GM12872 (cell line): ENCODE measurements at regions not wholly inside any gene's neighbourhood (a gene's known extent, or its start where the extent isn't known, plus 50 kb on each side); places are given as distances from the start of the nearest gene placed in this dataset.

Source experiments
- CTCF ChIP-seq: IDR thresholded peaks from 3 replicates; pipeline ENCODE4 v1.5.1; 2011; ENCODE audit warnings: low read depth, mild to moderate bottlenecking, low read length, moderate library complexity; ENCODE audit not compliant: insufficient read depth

DNA sequence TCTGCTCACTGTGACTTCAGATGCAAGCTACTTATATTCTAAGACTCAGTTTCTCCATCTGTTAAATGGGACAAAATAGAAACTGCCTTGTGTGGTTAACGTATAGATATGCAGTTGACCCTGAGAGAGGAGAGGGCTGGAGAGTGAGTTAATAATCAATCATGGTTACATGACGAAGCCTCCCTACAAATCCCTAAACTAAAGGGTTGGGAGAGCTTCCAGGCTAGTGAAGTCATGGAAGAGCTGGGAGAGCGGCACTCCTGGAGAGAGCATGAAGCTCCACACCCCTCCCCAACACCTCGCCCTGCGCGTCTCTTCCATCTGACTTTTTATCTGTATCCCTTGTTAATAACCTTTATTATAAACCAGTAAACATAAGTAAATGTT lies 138.5 kb upstream of the FAM9B start:
- TF ChIP-seq CTCF: no peak

DNA sequence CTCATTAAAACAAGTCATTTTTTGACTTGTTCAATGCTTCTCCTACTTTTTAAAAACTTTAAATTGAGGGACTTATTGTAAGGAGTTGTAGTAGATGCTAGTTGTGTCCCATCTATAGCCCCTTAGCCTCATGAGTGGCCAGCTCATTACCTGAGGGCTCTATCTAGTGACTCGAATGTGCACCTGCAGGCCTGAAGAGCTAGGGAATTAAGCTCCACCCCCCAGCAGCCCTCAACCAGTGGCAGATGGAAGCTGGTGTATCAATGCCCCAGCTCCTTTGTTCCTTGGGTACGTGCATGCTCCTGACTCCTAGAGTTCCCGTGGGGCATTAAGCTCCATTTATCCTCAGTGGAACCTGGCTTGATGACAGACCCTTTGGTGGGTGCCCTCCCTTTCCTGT lies 146.7 kb upstream of the FAM9B start:
- TF ChIP-seq CTCF: no peak

- no peak for TF ChIP-seq CTCF
These were observed 148.1 kb upstream of the FAM9B start for GRCh38 chrX:9182041-9182440.

GRCh38 chrX:9183481-9183880 lies 149.6 kb upstream of the FAM9B start:
- no peak for TF ChIP-seq CTCF

- no peak for TF ChIP-seq CTCF
These were observed 150.3 kb upstream of the FAM9B start for GRCh38 chrX:9184211-9184610.

DNA sequence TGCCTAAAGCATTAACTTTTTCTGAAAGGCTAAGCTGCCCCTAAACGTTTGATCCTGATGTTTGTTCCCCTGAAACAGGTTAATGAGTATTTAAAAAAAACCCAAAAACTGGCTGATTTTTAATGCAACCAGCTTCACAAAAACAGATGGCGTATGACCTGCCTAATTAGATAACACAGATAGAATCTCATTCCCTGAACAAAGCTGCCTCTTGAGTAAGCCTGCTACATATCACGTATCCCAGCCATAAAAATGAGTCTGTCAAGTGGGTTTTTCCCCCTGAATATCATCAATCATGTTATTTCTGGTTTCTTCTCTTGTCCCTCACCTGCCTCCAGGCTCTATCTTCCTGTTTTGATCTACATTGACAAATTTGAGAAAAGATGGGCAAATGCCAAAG lies 154.2 kb upstream of the FAM9B start:
- TF ChIP-seq CTCF: no peak

DNA sequence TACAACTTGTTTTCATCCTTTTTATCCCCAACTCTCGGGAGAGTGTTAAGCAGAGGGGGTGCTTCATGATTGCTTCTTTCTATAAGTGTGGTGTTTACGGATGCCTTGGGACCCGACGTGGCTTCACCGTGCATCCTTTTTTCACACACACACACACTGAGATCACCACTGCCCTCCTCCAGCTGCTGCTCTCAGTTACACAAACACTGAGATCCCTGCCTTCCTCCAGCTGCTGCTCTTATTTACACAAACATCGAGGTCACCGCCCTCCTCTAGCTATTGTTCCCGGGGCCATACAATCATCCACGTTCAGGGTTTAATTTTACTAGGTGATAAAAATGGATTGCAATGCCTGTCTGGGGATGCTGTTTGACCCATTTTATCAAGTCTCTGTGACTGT lies 155.4 kb upstream of the FAM9B start:
- TF ChIP-seq CTCF: no peak

- no peak for TF ChIP-seq CTCF
These were observed 157.5 kb upstream of the FAM9B start for GRCh38 chrX:9191392-9191791.
